Stimulated activated CD8-positive, alpha-beta memory T cell treated with anti-CD3 and anti-CD28 coated beads, Interleukin-12 subunit alpha, Interleukin-12 subunit beta, amount 100 ng/mL, for 24 hours (primary cell): ENCODE measurements at regions not wholly inside any gene's neighbourhood (a gene's known extent, or its start where the extent isn't known, plus 50 kb on each side); places are given as distances from the start of the nearest gene placed in this dataset.
"Not testable (repeated sequence)": the region's sequence is repeated elsewhere in the genome, so short reads cannot be mapped to it uniquely, and the experiment has no call there.

Experiments used
- DNase-seq: peaks from one replicate; pipeline ENCODE4 v3.0.0-alpha.2; 2020; ENCODE audit errors: extremely low read depth

DNA sequence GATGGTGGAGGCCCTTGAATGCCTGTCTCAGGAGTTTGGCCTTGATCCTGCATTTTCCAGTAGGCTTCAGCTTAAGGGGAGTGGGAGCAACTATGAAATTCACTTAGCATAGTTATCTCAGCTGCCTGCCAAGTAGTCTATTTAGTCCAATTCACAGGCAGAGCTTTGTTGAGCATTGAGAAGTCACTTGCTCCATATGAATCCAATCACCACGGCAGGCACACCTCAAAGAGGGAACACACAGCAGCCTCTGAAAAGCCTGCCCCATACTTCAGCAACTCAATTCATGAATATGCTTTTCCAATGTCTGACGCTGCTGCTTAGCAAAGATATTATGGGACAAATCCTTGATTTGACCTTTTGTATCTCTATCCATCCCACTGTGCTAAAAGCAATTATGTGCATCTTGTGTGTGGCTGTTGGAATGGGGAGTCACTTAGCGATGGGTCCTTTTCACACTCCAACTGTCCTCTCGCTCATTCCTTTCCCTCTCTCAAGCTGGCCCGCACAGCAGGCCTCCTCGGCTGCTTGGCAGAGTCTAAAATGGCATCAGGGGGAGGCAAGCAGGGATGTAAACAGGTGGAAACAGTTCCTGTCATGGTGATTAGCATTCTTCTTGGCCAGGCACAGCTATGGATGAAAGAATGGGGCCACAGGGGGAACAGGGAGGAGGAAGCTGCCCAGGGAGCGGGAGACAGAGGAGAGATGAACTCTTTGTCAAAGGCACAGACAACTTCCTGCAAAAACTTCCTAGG is 56.0 kb upstream of the LRPPRC start:
- no peak for DNase-seq

DNA sequence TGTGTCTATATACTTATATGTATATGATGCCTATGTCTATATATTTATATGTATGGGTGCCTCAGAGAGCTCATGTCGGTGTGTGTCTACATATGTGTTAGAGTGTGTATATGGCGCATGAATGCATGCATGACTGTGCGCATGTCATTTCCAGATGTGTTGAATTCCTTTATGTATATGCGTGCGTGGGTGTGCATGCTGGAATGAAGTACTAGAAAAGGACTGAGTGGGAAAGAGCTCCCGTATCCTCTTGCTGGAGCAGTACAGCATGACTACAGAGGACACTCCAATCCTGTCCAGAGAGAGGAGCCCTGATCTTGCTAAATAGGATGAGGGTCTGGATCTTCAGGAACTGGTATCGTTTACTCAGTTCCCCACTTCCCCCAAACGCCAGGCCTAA is 56.8 kb upstream of the LRPPRC start:
- no peak for DNase-seq

DNA sequence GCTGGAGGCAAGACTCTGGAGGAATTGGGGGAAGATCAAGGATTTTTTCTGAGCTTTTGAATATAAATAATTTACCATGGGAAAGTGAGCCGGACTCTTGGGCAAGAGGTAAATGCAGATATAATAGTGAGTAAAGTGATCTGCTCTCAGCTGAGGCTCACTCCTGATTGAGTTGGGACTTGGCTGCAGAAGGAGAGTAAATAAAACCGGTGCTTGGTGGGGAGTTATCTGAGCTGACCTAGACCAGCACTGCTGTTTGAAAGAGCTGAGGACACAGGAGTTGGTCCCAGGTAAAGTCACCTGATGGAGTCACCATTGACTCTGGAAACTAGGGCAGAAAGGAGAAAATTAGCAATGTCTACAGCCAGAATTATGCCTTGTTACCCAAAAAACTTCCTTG is 57.3 kb upstream of the LRPPRC start:
- DNase-seq: no peak

DNA sequence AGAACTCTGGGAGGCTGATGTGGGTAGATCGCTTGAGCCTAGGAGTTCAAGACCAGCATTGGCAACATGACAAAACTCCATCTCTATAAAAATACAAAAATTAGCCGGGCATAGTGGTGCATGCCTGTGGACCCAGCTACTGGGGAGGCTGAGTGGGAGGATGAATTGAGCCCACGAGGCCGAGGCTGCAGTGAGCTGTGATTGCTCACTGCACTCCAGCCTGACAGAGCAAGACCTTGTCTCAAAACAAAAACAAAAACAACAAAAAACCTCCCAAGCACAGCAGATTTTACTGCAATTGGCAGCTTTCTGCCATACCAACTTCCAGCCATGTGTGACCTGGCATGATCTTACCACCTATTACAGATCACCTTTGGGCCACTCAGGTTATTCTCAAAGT is 57.7 kb upstream of the LRPPRC start:
- DNase-seq: no peak

DNA sequence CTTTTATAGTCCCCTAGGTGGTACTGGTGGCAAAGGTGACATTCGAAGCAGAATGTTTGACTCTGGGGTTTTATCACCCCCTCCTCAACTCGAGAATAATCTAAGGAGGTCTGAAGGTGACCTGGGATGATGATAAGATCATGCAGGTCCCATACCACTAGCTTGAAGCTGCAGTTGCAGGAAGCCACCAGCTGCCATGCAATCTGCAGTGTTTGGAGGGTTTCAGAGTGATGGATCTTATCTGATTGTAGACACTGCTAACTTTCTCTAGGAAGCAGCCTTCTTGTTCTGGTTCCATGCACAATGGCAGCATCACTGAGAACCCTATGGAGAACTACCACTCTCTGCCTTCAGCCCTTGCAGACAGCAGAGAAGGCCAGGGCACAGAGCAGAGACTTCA is 59.4 kb upstream of the LRPPRC start:
- DNase-seq: no peak

DNA sequence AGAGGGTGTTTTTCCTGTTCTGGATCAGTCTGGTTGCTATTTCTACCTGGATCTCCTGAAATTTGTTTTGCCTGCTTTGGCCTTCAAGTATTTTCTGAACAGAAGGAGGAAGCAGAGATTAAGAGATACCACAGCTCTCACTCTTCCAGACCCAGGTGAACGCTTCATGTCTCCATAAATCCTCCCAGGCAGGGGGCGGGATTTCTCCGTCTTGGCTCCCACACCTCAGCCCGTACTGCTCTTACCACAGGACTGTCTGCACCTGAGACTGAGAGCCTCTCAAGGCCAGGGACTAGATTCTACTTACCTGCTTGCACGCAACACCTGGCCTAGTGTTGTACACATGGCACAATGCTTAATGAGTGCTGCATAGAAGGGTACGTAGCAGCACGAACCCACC is 59.9 kb upstream of the LRPPRC start:
- DNase-seq: no peak

DNA sequence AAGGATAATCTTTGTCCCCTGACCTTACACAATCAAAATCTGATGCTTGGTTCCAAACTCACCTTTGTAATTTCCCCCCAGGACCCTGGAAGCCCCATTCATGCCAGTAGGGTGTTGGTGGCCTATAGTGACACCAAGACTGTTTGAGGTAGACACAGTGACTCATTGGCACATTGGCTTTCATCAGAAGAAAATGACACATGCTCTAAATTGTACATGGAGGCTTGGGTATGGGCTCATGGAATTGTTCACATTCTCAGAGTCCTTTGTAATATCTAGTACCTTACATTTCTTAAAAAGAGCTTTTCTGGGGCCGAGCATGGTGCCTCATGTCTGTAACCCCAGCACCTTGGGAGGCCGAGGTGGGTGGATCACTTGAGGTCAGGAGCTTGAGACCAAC is 61.2 kb upstream of the LRPPRC start:
- no peak for DNase-seq

DNA sequence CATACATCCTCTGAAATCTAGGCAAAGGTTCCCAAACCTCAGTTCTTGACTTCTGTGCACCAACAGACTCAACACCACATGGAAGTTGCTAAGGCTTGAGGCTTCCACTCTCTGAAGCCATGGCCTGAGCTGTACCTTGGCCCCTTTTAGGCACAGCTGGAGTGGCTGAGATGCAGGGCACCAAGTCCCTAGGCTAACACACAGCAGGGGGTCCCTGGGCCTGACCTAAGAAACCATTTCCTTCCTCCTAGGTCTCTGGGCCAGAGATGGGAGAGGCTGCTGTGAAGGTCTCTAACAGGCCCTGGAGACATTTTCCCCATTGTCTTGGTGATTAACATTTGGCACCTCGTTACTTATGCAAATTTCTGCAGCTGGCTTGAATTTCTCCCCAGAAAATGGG is 64.5 kb upstream of the LRPPRC start:
- not testable (repeated sequence) for DNase-seq

DNA sequence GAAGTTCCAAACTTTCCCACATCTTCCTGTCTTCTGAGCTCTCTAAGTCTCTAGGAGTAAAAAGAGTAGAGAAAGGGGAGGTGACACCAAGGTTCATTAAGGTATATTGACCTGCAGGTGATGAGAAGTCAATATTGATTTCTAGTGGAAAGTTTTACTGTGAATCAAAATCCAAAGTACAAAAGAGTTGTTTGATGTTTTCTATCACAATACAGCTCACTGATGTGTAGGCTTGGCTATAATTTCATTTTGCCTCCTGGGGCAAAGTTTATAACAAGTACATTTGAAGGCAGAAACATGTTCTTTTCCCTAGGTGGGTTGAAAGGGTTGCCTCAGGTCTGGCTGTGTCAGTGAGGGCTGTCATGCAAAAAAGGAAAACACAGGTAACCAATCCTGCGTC is 65.2 kb upstream of the LRPPRC start:
- DNase-seq: no peak

DNA sequence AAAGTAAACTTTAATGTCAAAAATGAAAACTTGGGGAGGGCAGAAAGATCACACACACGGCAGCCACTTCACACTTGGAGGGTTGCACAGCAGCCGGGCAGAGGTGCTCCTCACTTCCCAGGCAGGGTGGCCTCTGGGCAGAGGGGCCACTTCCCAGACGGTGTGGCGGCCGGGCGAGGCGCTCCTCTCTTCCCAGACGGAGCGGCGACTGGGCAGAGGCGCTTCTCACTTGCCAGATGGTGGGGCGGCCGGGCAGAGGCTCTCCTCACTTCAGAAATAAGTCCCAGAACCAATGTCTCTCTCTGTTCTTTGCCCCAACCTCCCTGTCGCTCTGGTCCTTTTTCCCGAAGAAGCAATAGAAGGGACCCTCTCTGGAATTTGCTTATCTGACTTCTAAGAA is 65.7 kb upstream of the LRPPRC start:
- DNase-seq: no peak

DNA sequence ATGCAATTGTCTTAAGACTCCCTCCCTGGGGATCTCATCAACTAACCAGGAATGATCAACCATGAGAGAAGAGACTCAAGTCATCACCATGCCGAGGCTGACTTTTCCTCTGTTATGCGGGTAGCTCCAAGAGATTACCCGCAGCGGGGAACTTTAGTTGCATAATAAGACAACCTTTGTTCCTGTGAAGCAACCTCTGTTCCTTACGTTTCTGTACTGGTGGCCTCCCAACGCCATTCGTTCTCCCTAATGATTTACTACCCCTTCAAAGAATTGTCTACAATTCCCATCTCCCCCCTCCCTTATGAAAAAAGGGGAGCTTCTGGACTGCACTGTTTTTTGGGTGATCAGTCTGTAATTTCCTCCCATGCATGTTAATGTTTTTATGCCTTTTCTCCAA is 66.1 kb upstream of the LRPPRC start:
- DNase-seq: no peak

DNA sequence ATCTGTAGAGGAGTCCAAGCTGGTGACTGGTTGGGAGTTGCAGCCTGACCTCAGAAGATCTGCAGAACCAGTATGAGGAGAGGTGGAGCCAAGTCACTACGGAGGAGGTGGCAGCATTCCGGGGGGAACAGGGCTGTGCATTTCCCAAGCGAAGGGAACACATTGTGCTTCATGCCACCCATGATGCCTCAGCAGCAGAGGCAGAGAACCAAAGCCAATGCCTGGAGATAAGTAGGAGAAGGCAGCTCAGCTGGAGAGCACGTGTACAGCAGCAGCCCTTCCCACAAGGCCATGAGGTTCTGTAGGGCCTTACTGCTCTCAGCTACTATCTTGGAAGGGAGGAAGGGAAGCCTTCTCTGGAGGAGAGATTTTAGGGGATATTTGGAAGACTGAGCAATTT is 67.2 kb upstream of the LRPPRC start:
- DNase-seq: no peak

DNA sequence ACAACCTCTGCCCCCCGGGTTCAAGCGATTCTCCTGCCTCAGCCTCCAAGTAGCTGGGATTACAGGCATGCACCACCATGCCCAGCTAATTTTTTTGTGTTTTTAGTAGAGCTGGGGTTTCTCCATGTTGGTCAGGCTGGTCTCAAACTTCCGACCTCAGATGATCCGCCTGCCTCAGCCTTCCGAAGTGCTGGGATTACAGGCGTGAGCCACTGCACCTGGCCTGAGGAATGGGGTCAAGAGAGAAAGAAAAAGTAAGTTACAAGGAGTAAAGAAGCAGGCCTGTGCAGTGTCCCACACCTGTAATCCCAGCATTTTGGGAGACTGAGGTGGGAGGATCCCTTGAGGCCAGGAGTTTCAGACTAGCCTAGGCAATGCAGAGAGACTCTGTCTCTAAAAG is 68.5 kb upstream of the LRPPRC start:
- not testable (repeated sequence) for DNase-seq

DNA sequence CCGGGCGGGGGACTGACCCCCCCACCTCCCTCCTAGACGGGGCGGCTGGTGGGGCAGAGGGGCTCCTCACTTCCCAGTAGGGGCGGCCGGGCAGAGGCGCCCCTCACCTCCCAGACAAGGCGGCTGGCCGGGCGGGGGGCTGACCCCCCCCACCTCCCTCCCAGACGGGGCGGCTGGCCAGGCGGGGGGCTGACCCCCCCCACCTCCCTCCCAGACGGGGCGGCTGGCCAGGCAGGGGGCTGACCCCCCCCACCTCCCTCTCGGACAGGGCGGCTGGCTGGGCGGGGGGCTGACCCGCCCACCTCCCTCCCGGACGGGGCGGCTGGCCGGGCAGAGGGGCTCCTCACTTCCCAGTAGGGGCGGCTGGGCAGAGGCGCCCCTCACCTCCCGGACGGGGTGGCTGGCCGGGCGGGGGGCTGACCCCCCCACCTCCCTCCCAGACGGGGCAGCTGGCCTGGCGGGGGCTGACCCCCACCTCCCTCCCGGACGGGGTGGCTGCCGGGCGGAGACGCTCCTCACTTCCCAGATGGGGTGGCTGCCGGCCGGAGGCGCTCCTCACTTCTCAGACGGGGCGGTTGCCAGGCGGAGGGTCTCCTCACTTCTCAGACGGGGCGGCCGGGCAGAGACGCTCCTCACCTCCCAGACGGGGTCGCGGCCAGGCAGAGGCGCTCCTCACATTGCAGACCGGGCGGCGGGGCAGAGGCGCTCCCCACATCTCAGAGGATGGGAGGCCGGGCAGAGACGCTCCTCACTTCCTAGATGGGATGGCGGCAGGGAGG is 71.4 kb upstream of the LRPPRC start:
- DNase-seq: not testable (repeated sequence)

DNA sequence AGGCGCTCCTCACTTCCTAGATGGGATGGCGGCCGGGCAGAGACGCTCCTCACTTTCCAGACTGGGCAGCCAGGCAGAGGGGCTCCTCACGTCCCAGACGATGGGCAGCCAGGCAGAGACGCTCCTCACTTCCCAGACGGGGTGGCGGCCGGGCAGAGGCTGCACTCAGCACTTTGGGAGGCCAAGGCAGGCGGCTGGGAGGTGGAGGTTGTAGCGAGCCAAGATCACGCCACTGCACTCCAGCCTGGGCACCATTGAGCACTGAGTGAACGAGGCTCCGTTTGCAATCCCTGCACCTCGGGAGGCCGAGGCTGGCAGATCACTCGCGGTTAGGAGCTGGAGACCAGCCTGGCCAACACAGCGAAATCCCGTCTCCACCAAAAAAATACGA is 72.0 kb upstream of the LRPPRC start:
- DNase-seq: not testable (repeated sequence)

DNA sequence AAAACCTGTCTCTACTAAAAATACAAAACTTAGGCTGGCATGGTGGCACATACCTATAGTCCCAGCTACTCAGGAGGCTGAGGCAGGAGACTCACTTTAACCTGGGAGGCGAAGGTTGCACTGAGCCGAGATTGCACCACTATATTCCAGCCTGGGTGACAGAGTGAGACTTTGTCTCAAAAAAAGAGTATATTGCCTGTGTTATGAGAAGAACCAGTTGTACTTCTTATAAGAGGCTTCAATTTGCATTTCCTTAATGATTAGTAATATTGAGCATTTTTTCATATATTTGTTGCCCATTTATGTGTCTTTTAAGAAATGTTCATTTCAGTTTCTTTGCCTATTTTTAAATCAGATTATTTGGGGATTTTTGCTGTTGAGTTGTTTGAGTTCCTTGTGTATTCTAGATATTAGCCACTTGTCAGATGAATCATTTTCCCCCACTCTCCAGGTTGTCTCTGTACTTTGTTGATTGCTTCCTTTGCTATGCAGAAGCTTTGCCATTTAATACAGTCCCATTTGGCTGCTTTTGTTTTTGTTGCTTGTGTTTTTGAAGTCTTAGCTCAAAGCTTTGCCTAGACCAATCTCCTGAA is 75.8 kb upstream of the LRPPRC start:
- no peak for DNase-seq

DNA sequence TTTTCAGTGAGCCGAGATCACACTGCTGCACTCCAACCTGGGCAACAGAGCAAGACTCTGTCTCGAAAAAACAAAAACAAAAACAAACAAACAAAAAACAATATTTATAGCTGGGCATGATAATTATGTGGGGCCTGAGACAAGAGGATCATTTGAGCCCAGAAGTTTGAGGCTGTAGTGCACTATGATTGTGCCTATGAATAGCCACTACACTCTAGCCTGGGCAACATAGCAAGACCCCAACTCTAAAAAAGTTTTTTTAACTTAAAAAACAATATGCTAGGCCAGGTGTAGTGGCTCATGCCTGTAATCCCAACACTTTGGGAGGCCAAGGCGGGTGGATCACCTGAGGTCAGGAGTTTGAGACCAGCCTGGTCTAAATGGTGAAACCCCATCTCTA is 77.9 kb upstream of the LRPPRC start:
- not testable (repeated sequence) for DNase-seq

DNA sequence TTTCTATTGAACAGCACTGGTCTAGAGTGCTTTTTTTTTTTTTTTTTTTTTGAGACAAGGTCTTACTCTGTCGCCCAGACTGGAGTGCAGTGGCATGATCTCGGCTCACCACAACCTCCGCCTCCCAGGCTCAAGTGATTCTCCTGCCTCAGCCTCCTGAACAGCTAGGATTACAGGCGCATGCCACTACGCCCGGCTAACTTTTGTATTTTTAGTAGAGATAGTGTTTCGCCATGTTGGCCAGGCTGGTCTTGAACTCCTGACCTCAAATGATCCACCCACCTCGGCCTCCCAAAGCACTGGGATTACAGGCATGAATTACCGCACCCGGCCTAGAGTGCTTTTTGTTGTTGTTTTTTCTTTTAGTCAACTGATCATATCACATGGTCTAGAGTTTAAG is 79.0 kb upstream of the LRPPRC start:
- not testable (repeated sequence) for DNase-seq

DNA sequence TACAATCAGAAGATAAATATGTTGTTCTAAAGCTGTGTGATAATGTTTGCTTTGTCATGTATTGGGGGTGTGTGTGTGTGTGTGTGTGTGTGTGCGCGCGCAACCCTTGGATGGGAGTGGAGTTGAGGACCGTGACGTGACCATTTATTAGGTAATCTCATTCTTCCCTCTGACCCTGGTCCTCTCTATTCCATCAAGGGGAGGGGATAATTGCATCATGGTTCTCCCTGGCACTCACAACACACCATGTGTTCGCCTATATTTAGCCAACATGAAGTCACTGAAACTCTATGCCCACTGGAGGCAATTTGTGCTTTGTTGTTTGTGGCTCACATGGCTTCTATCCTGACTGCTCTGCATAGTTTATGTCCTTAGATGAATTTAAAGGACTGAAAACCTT is 79.8 kb upstream of the LRPPRC start:
- no peak for DNase-seq

DNA sequence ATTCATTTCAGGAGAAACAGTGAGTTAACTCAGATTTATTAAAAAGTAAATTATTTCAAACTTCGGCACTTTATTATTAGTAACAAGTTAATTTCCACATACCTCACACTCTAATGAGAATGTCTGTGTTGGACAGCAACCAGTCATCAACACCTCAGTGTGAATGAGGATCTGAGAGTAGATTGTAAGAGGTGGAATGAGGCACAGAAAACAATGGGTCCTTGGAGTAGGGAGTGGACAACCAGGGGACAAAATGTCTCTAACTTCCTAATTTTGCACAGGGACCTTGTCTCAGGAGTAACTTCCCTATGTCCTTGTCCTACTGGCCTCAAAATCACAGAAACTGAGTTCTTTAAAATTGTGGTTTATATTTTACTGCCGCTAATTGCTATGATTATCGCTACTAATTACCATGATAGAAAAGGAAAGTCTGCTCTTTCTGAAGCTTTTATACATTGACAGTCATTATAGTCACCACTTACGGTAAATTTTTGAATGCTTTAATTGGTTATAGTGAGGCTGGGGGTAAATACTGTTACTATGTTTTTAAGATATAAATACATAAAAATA is 82.2 kb upstream of the LRPPRC start:
- DNase-seq: no peak

DNA sequence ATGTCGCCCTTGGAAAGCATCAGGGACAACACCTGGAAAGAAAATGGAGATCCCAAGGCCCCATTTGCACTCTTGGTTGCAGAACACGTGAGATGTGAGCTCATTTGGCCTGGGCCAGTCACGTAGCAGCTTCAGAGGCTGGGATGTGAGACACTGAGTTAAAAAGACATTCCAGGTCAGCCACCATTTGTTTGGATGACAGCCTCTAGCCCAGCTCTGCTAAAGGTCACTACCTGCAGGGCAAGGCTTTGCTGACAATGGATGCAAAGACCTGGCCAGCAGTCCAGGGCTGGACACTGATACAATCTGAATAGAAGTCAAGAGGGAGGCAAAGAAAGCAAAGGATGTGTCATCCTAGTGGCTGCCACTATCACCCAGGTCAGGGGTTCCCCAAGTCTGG is 83.9 kb upstream of the LRPPRC start:
- DNase-seq: no peak

DNA sequence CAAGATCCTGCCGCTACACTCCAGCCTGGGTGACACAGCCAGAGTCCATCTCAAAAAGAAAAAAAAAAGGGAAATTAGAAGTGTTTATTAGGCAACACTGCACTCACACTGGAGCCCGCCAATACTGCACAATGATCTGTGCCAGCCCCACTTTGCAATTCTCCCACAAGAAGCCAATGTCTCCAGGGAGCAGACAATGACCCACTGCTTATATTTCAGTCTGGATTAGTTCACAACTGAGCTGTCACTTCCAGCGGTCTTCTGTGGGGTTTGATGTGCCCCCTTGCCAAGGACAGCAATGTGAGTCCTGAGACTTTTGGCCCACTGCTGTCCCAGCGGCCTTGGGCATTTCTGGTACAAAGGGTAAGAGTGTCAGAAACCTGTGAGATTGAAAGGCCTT is 85.6 kb upstream of the PPM1B start:
- no peak for DNase-seq

DNA sequence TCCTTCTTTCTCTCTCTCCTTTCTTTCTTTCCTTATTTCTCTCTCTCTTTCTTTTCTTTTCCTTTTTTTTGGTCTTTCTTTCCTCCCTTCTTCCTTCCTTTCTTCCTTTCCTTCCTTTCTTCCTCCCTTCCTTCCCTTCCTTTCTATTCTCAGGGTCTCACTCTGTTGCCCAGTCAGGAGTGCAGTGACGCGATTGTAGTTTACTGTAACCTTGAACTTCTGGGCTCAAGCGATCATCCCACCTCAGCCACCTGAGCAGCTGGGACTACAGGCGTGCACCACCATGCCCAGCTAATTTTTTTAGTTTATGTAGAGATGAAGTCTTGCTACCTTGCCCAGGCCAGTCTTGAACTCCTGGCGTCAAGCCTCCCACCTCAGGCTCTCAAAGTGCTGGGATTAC is 83.8 kb upstream of the PPM1B start:
- DNase-seq: no peak
